ENCODE measurements at regions not wholly inside any gene's neighbourhood (a gene's known extent, or its start where the extent isn't known, plus 50 kb on each side); places are given as distances from the start of the nearest gene placed in this dataset.

- Histone ChIP-seq H3K4me2 (replicated peaks; ENCODE audit: low read depth, low read length, poor library complexity, severe bottlenecking) (no peak overlapping the region), H3K79me2 (ENCODE audit: control insufficient read depth, insufficient read depth, low read length) (no peaks in the 10 kb centered on the region), H3K4me3 (ENCODE audit: control extremely low read depth in 1 of 5, extremely low read depth in 1 of 5, insufficient read depth in 1 of 5, low read depth in 2 of 5, low read length in 4 of 5) (no peak overlapping the region), H3K27ac (ENCODE audit: low read length in 2 of 2) (no peak overlapping the region), H3K4me1 (ENCODE audit: control insufficient read depth in 2 of 2, insufficient read depth in 2 of 2, low read length in 2 of 2) (no peaks in the 10 kb centered on the region), H3K27me3 (replicated peaks in 1 of 4; ENCODE audit: control extremely low read depth in 1 of 4, control insufficient read depth in 3 of 4, insufficient read depth in 4 of 4, low read length in 3 of 4) (no peaks in the 10 kb centered on the region), H3K36me3 (replicated peaks in 1 of 2; ENCODE audit: control extremely low read depth in 1 of 2, control insufficient read depth in 1 of 2, extremely low read depth in 1 of 2, insufficient read depth in 2 of 2, low read length in 1 of 2) (no peaks in the 10 kb centered on the region), H2AFZ (ENCODE audit: insufficient read depth, low read depth, low read length, poor library complexity, severe bottlenecking) (no peak overlapping the region), H3K9me3 (ENCODE audit: control extremely low read depth in 1 of 3, control insufficient read depth in 2 of 3, insufficient read depth in 1 of 3, low read length in 2 of 3) (peaks cover 0 to 17% (median 0%) of the 10 kb centered on the region in 3 donors), H4K20me1 (ENCODE audit: control insufficient read depth, insufficient read depth, low read length, poor library complexity, severe bottlenecking) (no peaks in the 10 kb centered on the region), H3K9ac (ENCODE audit: low read length) (no peak overlapping the region)
- 95% methylated on average over 3 of the region's 3 CpGs for WGBS (ENCODE audit: insufficient coverage)
- TF ChIP-seq CTCF (IDR thresholded peaks at IDR 0.05) = no peak
- no peak for DNase-seq
- Mint-ChIP-seq H3K4me3 (no peak overlapping the region), H3K9me3 (ENCODE audit: insufficient read depth) (peaks cover 2% of the 10 kb centered on the region), H3K4me1 (no peaks in the 10 kb centered on the region), H3K27me3 (peaks cover 1% of the 10 kb centered on the region), H3K27ac (no peak overlapping the region)
- ATAC-seq (ENCODE audit: low read depth) = no peak
- POLR2A ChIA-PET = no interaction called here
- CTCF ChIA-PET = no interaction called here
- intact Hi-C loops (cut with micrococcal nuclease) = no loop called here
These were observed 112.3 kb upstream of the TMEM18 start for GRCh38 chr2:789529-789928.

- Histone ChIP-seq H3K9ac (ENCODE audit: low read length) (no peak overlapping the region), H2AFZ (ENCODE audit: insufficient read depth, low read depth, low read length, poor library complexity, severe bottlenecking) (no peak overlapping the region), H4K20me1 (ENCODE audit: control insufficient read depth, insufficient read depth, low read length, poor library complexity, severe bottlenecking) (no peaks in the 10 kb centered on the region), H3K27me3 (replicated peaks in 1 of 4; ENCODE audit: control extremely low read depth in 1 of 4, control insufficient read depth in 3 of 4, insufficient read depth in 4 of 4, low read length in 3 of 4) (no peaks in the 10 kb centered on the region), H3K4me3 (ENCODE audit: control extremely low read depth in 1 of 5, extremely low read depth in 1 of 5, insufficient read depth in 1 of 5, low read depth in 2 of 5, low read length in 4 of 5) (no peak overlapping the region), H3K4me1 (ENCODE audit: control insufficient read depth in 2 of 2, insufficient read depth in 2 of 2, low read length in 2 of 2) (no peaks in the 10 kb centered on the region), H3K79me2 (ENCODE audit: control insufficient read depth, insufficient read depth, low read length) (no peaks in the 10 kb centered on the region), H3K36me3 (replicated peaks in 1 of 2; ENCODE audit: control extremely low read depth in 1 of 2, control insufficient read depth in 1 of 2, extremely low read depth in 1 of 2, insufficient read depth in 2 of 2, low read length in 1 of 2) (no peaks in the 10 kb centered on the region), H3K27ac (ENCODE audit: low read length in 2 of 2) (no peak overlapping the region), H3K9me3 (ENCODE audit: control extremely low read depth in 1 of 3, control insufficient read depth in 2 of 3, insufficient read depth in 1 of 3, low read length in 2 of 3) (peaks cover 0 to 20% (median 1%) of the 10 kb centered on the region in 3 donors), H3K4me2 (replicated peaks; ENCODE audit: low read depth, low read length, poor library complexity, severe bottlenecking) (no peak overlapping the region)
- intact Hi-C loops (cut with micrococcal nuclease) = no loop called here
- no peaks in the 10 kb centered on the region for H3K27me3 Mint-ChIP-seq
- DNase-seq (no peak), ATAC-seq (ENCODE audit: low read depth) (no peak)
- 84% methylated on average over 14 of the region's 17 CpGs for WGBS (ENCODE audit: insufficient coverage)
- ChIA-PET POLR2A (no interaction called here), CTCF (no interaction called here)
- no peak overlapping the region for H3K27ac Mint-ChIP-seq
- peaks cover 2% of the 10 kb centered on the region for H3K9me3 Mint-ChIP-seq (ENCODE audit: insufficient read depth)
- H3K4me3 Mint-ChIP-seq = no peak overlapping the region
- no peaks in the 10 kb centered on the region for H3K4me1 Mint-ChIP-seq
- TF ChIP-seq CTCF (IDR thresholded peaks at IDR 0.05) (no peak), EZH2 (IDR thresholded peaks at IDR 0.05; ENCODE audit: borderline replicate concordance, insufficient read depth, low read depth, low read length, poor library complexity, severe bottlenecking) (no peak)
These were observed 111.2 kb upstream of the TMEM18 start for GRCh38 chr2:788227-789032.
